Ishikawa (cell line): ENCODE measurements at regions not wholly inside any gene's neighbourhood (a gene's known extent, or its start where the extent isn't known, plus 50 kb on each side); places are given as distances from the start of the nearest gene placed in this dataset.

Experiments
- EGR1 ChIP-seq: IDR thresholded peaks from 2 replicates; pipeline ENCODE4 v1.6.1; 2012
- MAX ChIP-seq: IDR thresholded peaks from 2 replicates; pipeline ENCODE4 v1.6.1; 2012
- REST ChIP-seq: IDR thresholded peaks from 2 replicates; pipeline ENCODE4 v1.6.1; 2012; ENCODE audit warnings: low read depth, mild to moderate bottlenecking
- TAF1 ChIP-seq: IDR thresholded peaks from 2 replicates; pipeline ENCODE4 v1.6.1; 2012; ENCODE audit warnings: low read depth, mild to moderate bottlenecking

GRCh38 chr7:132065989-132066603 lies 509.7 kb upstream of the PODXL start:
- no peak for TF ChIP-seq MAX
- TF ChIP-seq EGR1: no peak
- no peak for TF ChIP-seq TAF1
- no peak for TF ChIP-seq REST
